B cell (primary cell): ENCODE measurements at regions not wholly inside any gene's neighbourhood (a gene's known extent, or its start where the extent isn't known, plus 50 kb on each side); places are given as distances from the start of the nearest gene placed in this dataset.

Experiments used
- ATAC-seq: fragments of 200-7000 bp; cut with Tn5 transposase; one replicate; pipeline ENCODE4 v1.10.0; 2021; ENCODE audit warnings: low read depth, mild to moderate bottlenecking, moderate number of reproducible peaks, moderate library complexity
- CTCF ChIA-PET: fragments of 350-600 bp; sonication (Branson Sonifier 250); formaldehyde crosslinking; loops from one replicate; lab custom pipeline; 2021; ENCODE audit warnings: antibody characterized with exemption, inconsistent platforms; lab: Charles Lee
- POLR2A ChIA-PET: fragments of 350-600 bp; sonication (Branson Sonifier 250); formaldehyde crosslinking; loops from one replicate; lab custom pipeline; 2021; ENCODE audit warnings: antibody characterized with exemption; lab: Charles Lee
- DNase-seq: peaks from one replicate; pipeline ENCODE4 v3.0.0; 2013
- H2AFZ ChIP-seq: 2 replicates; pipeline ENCODE4 v1.6.1; 2012; ENCODE audit warnings: mild to moderate bottlenecking, low read depth, low read length; ENCODE audit not compliant: insufficient read depth, poor library complexity, severe bottlenecking
- H3K27ac ChIP-seq, 2 donors: 1 replicate in 1 of 2; 2 replicates in 1 of 2; pipeline ENCODE4 v1.5.1; 2012 to 2013; ENCODE audit warnings: low read length in 2 of 2, mild to moderate bottlenecking in 2 of 2, moderate library complexity in 1 of 2
- H3K27me3 ChIP-seq, 4 experiments: fragments of 200-600 bp in 1 of 4; sonication (generic) in 1 of 4; replicated peaks in 1 of 4; 1 replicate in 2 of 4; 2 replicates in 2 of 4; pipeline versions ENCODE4 v1.6.1 to v1.7.0; 2013 to 2016; ENCODE audit warnings: low read length in 3 of 4, mild to moderate bottlenecking in 2 of 4, mixed read lengths in 1 of 4, moderate library complexity in 1 of 4; ENCODE audit not compliant: insufficient read depth in 4 of 4, control insufficient read depth in 3 of 4; ENCODE audit errors: control extremely low read depth in 1 of 4
- H3K36me3 ChIP-seq, 2 experiments: replicated peaks in 1 of 2; 1 replicate in 1 of 2; 2 replicates in 1 of 2; pipeline versions ENCODE4 v1.6.1 to v1.7.1; 2013; ENCODE audit warnings: low read length in 1 of 2; ENCODE audit not compliant: insufficient read depth in 2 of 2, control insufficient read depth in 1 of 2; ENCODE audit errors: control extremely low read depth in 1 of 2, extremely low read depth in 1 of 2
- H3K4me1 ChIP-seq, 2 donors: fragments of 200-600 bp in 1 of 2; sonication (generic) in 1 of 2; 1 replicate in 1 of 2; 2 replicates in 1 of 2; pipeline versions ENCODE4 v1.5.1 to v1.6.1; 2013 to 2017; ENCODE audit warnings: low read length in 2 of 2; ENCODE audit not compliant: control insufficient read depth in 2 of 2, insufficient read depth in 2 of 2
- H3K4me2 ChIP-seq: replicated peaks from 2 replicates; pipeline ENCODE3; 2012; ENCODE audit warnings: mild to moderate bottlenecking, low read depth, low read length; ENCODE audit not compliant: poor library complexity, severe bottlenecking
- H3K4me3 ChIP-seq, 5 experiments: fragments of 200-600 bp in 1 of 5; sonication (generic) in 1 of 5; 1 replicate in 3 of 5; 2 replicates in 2 of 5; pipeline versions ENCODE4 v1.5.1 to v1.7.0; 2011 to 2016; ENCODE audit warnings: low read length in 4 of 5, mild to moderate bottlenecking in 4 of 5, low read depth in 2 of 5, control low read depth in 1 of 5, moderate library complexity in 1 of 5; ENCODE audit not compliant: insufficient read depth in 1 of 5; ENCODE audit errors: control extremely low read depth in 1 of 5, extremely low read depth in 1 of 5
- H3K79me2 ChIP-seq: fragments of 200-600 bp; sonication (generic); one replicate; pipeline ENCODE4 v1.6.0; 2016; ENCODE audit warnings: low read length; ENCODE audit not compliant: control insufficient read depth, insufficient read depth
- H3K9ac ChIP-seq: fragments of 200-600 bp; sonication (generic); 2 replicates; pipeline ENCODE4 v1.6.1; 2017; ENCODE audit warnings: mild to moderate bottlenecking, low read length, moderate library complexity
- H3K9me3 ChIP-seq, 3 donors: one replicate each; pipeline versions ENCODE4 v1.6.1 to v1.7.1; 2013; ENCODE audit warnings: low read length in 2 of 3; ENCODE audit not compliant: control insufficient read depth in 2 of 3, insufficient read depth in 1 of 3; ENCODE audit errors: control extremely low read depth in 1 of 3
- H4K20me1 ChIP-seq: 2 replicates; pipeline ENCODE4 v1.6.0; 2012; ENCODE audit warnings: mild to moderate bottlenecking, low read length; ENCODE audit not compliant: insufficient read depth, control insufficient read depth, poor library complexity, severe bottlenecking
- H3K27ac Mint-ChIP-seq: one replicate; pipeline ENCODE4 v1.8.0; 2021; ENCODE audit warnings: mixed read lengths
- H3K27me3 Mint-ChIP-seq: one replicate; pipeline ENCODE4 v1.8.0; 2021; ENCODE audit warnings: mixed read lengths
- H3K4me1 Mint-ChIP-seq: one replicate; pipeline ENCODE4 v1.8.0; 2021; ENCODE audit warnings: mixed read lengths
- H3K4me3 Mint-ChIP-seq: one replicate; pipeline ENCODE4 v1.8.0; 2021; ENCODE audit warnings: mixed read lengths
- H3K9me3 Mint-ChIP-seq: one replicate; pipeline ENCODE4 v1.8.0; 2022; ENCODE audit warnings: mixed read lengths; ENCODE audit not compliant: insufficient read depth
- EZH2 ChIP-seq: IDR thresholded peaks from 2 replicates; pipeline ENCODE4 v1.6.1; 2012; ENCODE audit warnings: borderline replicate concordance, low read depth, mild to moderate bottlenecking, moderate library complexity, low read length; ENCODE audit not compliant: insufficient read depth, poor library complexity, severe bottlenecking
- WGBS: methylation state at CpG from one replicate; pipeline ENCODE4 v1.1.5; 2013; ENCODE audit warnings: missing lambda C conversion rate; ENCODE audit not compliant: insufficient coverage; 5-methylcytosine and 5-hydroxymethylcytosine counted together
- intact Hi-C: fragments of 100-400 bp; cut with micrococcal nuclease; formaldehyde crosslinking; loops from one replicate; pipeline ENCODE4 v1.10.0; 2022
- TF ChIP-seq, protein P1 (sequence below): fragments of 200-600 bp; IDR thresholded peaks from one replicate; pipeline ENCODE4 v1.8.0; 2022; ENCODE audit warnings: antibody characterized with exemption, mild to moderate bottlenecking

DNA sequence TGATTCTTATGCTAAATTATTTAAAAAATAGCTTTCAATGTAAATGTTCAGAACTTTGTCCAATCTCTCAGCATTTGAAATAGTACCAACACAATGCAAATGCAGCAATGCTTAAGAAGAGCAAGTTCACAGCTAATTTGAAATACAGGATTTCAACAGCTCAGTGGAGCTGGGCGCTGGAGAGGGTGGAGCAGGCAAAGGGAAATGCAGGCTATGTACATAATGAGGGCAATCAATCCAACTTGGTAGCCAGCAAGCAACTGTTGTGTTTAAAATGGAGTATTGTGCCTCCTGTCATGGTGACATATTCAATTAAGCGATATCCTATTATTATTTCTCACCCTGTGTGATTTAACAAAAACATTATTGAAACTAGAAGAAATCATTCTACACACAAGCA is 568.8 kb downstream of the PSAT1 start:
- no peak overlapping the region for H2AFZ ChIP-seq
- DNase-seq (no peak), ATAC-seq (no peak)
- no peak overlapping the region for H3K4me2 ChIP-seq
- no peak overlapping the region for H3K9ac ChIP-seq
- no peak overlapping the region for H3K4me3 Mint-ChIP-seq
- POLR2A ChIA-PET, result no interaction called here
- H3K9me3 ChIP-seq, result no peaks in the 10 kb centered on the region
- no peaks in the 10 kb centered on the region for H3K9me3 Mint-ChIP-seq
- no peak overlapping the region for H3K4me3 ChIP-seq
- no peak overlapping the region for H3K27ac Mint-ChIP-seq
- CTCF ChIA-PET, result no interaction called here
- no peaks in the 10 kb centered on the region for H3K79me2 ChIP-seq
- intact Hi-C loops, result no loop called here
- no peak overlapping the region for H3K27ac ChIP-seq
- no peaks in the 10 kb centered on the region for H3K36me3 ChIP-seq
- TF ChIP-seq, protein P1, sequence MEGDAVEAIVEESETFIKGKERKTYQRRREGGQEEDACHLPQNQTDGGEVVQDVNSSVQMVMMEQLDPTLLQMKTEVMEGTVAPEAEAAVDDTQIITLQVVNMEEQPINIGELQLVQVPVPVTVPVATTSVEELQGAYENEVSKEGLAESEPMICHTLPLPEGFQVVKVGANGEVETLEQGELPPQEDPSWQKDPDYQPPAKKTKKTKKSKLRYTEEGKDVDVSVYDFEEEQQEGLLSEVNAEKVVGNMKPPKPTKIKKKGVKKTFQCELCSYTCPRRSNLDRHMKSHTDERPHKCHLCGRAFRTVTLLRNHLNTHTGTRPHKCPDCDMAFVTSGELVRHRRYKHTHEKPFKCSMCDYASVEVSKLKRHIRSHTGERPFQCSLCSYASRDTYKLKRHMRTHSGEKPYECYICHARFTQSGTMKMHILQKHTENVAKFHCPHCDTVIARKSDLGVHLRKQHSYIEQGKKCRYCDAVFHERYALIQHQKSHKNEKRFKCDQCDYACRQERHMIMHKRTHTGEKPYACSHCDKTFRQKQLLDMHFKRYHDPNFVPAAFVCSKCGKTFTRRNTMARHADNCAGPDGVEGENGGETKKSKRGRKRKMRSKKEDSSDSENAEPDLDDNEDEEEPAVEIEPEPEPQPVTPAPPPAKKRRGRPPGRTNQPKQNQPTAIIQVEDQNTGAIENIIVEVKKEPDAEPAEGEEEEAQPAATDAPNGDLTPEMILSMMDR, result no peak
- TF ChIP-seq EZH2, result no peak
- no peaks in the 10 kb centered on the region for H3K4me1 Mint-ChIP-seq
- H3K27me3 Mint-ChIP-seq, result peaks cover 10% of the 10 kb centered on the region
- no peaks in the 10 kb centered on the region for H4K20me1 ChIP-seq
- WGBS, result 100% methylated on average over 1 of the region's 2 CpGs
- no peaks in the 10 kb centered on the region for H3K4me1 ChIP-seq
- no peaks in the 10 kb centered on the region for H3K27me3 ChIP-seq

DNA sequence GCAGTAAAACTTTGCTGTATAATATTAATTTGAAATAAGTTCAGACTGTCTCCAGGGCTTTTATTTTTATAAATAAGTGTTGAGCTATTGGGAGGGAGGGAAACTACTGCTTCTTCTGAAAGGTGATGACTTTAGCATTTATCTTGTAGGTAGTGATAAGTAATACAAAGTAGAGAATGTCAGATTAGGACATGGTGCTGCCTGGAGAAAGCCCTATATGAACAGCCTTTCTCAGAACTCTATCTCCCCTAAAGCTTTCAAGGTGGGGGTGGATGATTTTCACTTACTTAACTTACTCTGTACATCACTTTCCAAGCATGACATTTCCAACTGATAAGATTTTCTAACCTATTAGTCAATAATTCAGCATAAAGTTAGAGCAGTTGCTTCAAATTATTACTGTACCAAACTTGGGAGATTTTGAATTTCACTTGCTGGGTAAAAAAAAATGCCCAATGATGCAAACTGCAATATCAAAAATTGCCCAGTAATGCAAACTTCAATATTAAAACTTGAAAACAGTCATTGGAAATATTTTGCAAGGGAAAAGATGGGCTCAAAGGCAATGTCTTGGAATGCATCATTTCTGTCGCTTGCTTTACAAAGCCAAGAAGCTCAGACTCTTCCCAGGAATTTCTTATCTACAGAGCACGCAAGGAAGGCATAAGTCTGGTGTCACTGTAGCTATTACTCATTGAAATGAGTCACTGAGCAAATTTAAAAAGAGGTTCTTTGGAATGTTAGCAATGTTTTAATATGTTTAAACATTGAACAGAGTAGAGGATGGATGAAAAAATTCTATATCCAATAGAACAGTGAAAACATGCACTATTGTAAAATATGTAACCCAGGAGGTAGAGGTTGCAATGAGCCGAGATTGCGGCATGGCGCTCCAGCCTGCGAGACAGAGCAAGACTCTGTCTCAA is 569.5 kb downstream of the PSAT1 start:
- H4K20me1 ChIP-seq, result no peaks in the 10 kb centered on the region
- H3K9me3 ChIP-seq, result no peaks in the 10 kb centered on the region
- no peak overlapping the region for H3K9ac ChIP-seq
- no peaks in the 10 kb centered on the region for H3K9me3 Mint-ChIP-seq
- H3K27me3 ChIP-seq, result no peaks in the 10 kb centered on the region
- no peaks in the 10 kb centered on the region for H3K4me1 Mint-ChIP-seq
- H3K4me3 ChIP-seq, result no peak overlapping the region
- CTCF ChIA-PET, result no interaction called here
- POLR2A ChIA-PET, result no interaction called here
- peaks cover 15% of the 10 kb centered on the region for H3K27me3 Mint-ChIP-seq
- 100% methylated on average over 1 of the region's 6 CpGs for WGBS
- no peak overlapping the region for H3K4me2 ChIP-seq
- no peak overlapping the region for H2AFZ ChIP-seq
- H3K36me3 ChIP-seq, result no peaks in the 10 kb centered on the region
- H3K27ac Mint-ChIP-seq, result no peak overlapping the region
- no peak overlapping the region for H3K4me3 Mint-ChIP-seq
- intact Hi-C loops, result no loop called here
- TF ChIP-seq, protein P1, result no peak
- H3K79me2 ChIP-seq, result no peaks in the 10 kb centered on the region
- H3K4me1 ChIP-seq, result no peaks in the 10 kb centered on the region
- no peak for ATAC-seq
- no peak overlapping the region for H3K27ac ChIP-seq
- DNase-seq, result no peak
